ENCODE measurements at regions not wholly inside any gene's neighbourhood (a gene's known extent, or its start where the extent isn't known, plus 50 kb on each side); places are given as distances from the start of the nearest gene placed in this dataset.

GRCh38 chr4:61024610-61025009 is 175.5 kb upstream of the ADGRL3 start:
- no peak overlapping the region for H3K27ac ChIP-seq
- H3K36me3 ChIP-seq = no peaks in the 10 kb centered on the region
- no peak for TF ChIP-seq CTCF (IDR thresholded peaks at IDR 0.05)
- no peaks in the 10 kb centered on the region for H3K4me1 ChIP-seq
- no peak for DNase-seq (ENCODE audit: low spot score)
- no peak overlapping the region for H3K4me3 ChIP-seq
- H3K27me3 ChIP-seq = no peaks in the 10 kb centered on the region
- no peaks in the 10 kb centered on the region for H3K9me3 ChIP-seq

GRCh38 chr4:61027939-61028338 is 172.2 kb upstream of the ADGRL3 start:
- no peaks in the 10 kb centered on the region for H3K36me3 ChIP-seq
- no peak for DNase-seq (ENCODE audit: low spot score)
- H3K27me3 ChIP-seq = no peaks in the 10 kb centered on the region
- no peak for TF ChIP-seq CTCF (IDR thresholded peaks at IDR 0.05)
- no peak overlapping the region for H3K27ac ChIP-seq
- no peak overlapping the region for H3K4me3 ChIP-seq
- H3K9me3 ChIP-seq = no peaks in the 10 kb centered on the region
- no peaks in the 10 kb centered on the region for H3K4me1 ChIP-seq

- TF ChIP-seq CTCF (IDR thresholded peaks at IDR 0.05) = no peak
Measured at GRCh38 chr4:61036071-61036684, 163.9 kb upstream of the ADGRL3 start.

GRCh38 chr4:61041527-61041926 is 158.6 kb upstream of the ADGRL3 start:
- no peaks in the 10 kb centered on the region for H3K27me3 ChIP-seq
- no peak for TF ChIP-seq CTCF (IDR thresholded peaks at IDR 0.05)

More at GRCh38 chr4:61036071-61036684, 163.9 kb upstream of the ADGRL3 start:
- Histone ChIP-seq H3K27me3 (no peaks in the 10 kb centered on the region), H3K4me3 (no peak overlapping the region), H3K4me1 (no peaks in the 10 kb centered on the region), H3K9me3 (no peaks in the 10 kb centered on the region), H3K36me3 (no peaks in the 10 kb centered on the region), H3K27ac (no peak overlapping the region)
- no peak for DNase-seq (ENCODE audit: low spot score)

GRCh38 chr4:61044837-61045236 is 155.3 kb upstream of the ADGRL3 start:
- H3K27me3 ChIP-seq = no peaks in the 10 kb centered on the region
- DNase-seq (ENCODE audit: low spot score) = no peak
- no peaks in the 10 kb centered on the region for H3K9me3 ChIP-seq
- TF ChIP-seq CTCF (IDR thresholded peaks at IDR 0.05) = no peak
- no peak overlapping the region for H3K27ac ChIP-seq
- no peak overlapping the region for H3K4me3 ChIP-seq
- no peaks in the 10 kb centered on the region for H3K4me1 ChIP-seq
- no peaks in the 10 kb centered on the region for H3K36me3 ChIP-seq

More at GRCh38 chr4:61041527-61041926, 158.6 kb upstream of the ADGRL3 start:
- H3K36me3 ChIP-seq = no peaks in the 10 kb centered on the region
- no peak for DNase-seq (ENCODE audit: low spot score)
- H3K4me3 ChIP-seq = no peak overlapping the region
- no peak overlapping the region for H3K27ac ChIP-seq
- no peaks in the 10 kb centered on the region for H3K9me3 ChIP-seq
- no peaks in the 10 kb centered on the region for H3K4me1 ChIP-seq

GRCh38 chr4:61049018-61049417 is 151.1 kb upstream of the ADGRL3 start:
- no peak for DNase-seq (ENCODE audit: low spot score)
- Histone ChIP-seq H3K4me1 (no peaks in the 10 kb centered on the region), H3K9me3 (no peaks in the 10 kb centered on the region), H3K27me3 (no peaks in the 10 kb centered on the region), H3K4me3 (no peak overlapping the region), H3K36me3 (no peaks in the 10 kb centered on the region), H3K27ac (no peak overlapping the region)
- no peak for TF ChIP-seq CTCF (IDR thresholded peaks at IDR 0.05)

Data from right atrium auricular region (tissue), 2 donors.